ENCODE measurements at regions not wholly inside any gene's neighbourhood (a gene's known extent, or its start where the extent isn't known, plus 50 kb on each side); places are given as distances from the start of the nearest gene placed in this dataset.

DNA sequence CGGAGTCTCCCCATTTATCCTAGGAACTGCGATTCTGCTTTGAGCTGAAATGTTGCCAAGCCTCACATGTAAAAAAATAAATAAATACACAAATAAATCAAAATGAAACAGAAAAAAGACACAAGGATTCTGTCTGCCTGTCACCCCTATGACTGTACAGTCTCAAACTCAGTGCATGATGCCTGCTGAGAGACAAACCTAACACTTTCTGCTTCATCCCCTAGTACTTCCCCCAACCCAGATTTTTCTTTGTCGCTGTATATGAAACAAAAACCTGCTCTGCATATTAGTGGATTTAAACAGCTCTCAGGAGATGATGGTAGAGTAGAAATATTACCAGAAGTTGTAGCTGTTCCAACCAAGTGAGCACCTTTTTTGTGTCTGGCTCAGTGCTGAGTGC is 530.7 kb upstream of the CFAP20DC start:
- TF ChIP-seq, protein P1, sequence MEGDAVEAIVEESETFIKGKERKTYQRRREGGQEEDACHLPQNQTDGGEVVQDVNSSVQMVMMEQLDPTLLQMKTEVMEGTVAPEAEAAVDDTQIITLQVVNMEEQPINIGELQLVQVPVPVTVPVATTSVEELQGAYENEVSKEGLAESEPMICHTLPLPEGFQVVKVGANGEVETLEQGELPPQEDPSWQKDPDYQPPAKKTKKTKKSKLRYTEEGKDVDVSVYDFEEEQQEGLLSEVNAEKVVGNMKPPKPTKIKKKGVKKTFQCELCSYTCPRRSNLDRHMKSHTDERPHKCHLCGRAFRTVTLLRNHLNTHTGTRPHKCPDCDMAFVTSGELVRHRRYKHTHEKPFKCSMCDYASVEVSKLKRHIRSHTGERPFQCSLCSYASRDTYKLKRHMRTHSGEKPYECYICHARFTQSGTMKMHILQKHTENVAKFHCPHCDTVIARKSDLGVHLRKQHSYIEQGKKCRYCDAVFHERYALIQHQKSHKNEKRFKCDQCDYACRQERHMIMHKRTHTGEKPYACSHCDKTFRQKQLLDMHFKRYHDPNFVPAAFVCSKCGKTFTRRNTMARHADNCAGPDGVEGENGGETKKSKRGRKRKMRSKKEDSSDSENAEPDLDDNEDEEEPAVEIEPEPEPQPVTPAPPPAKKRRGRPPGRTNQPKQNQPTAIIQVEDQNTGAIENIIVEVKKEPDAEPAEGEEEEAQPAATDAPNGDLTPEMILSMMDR (IDR thresholded peaks at IDR 0.05), result no peak
- DNase-seq (no peak), ATAC-seq (no peak)
- Histone ChIP-seq H3K4me3 (no peak overlapping the region), H3K9me3 (no peaks in the 10 kb centered on the region), H3K4me1 (ENCODE audit: low read depth) (peaks cover 7% of the 10 kb centered on the region), H3K36me3 (ENCODE audit: low read depth) (no peaks in the 10 kb centered on the region)
- intact Hi-C loops (cut with DNase I, micrococcal nuclease), result no loop called here

DNA sequence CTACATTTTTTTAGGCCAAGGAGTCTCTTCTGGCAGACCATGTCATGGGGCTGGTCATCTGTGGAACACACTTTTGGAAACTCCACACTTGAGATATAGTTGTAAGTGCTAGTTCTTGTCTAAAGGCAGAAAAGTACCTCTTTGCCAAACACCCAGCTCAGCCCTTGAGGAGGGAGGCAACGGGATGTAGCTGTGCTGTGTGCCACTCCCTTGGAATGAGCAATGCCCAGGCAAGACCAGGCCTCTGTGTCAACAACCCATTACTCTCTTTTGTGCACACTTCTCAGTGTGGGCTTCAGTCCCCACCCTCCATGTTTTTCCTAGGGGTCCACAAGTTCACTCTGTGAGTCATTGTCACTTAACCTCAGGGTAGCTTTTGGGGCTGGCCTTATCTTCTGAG is 528.3 kb upstream of the CFAP20DC start:
- TF ChIP-seq, protein P1 (IDR thresholded peaks at IDR 0.05), result no peak
- ATAC-seq (no peak), DNase-seq (no peak)
- Histone ChIP-seq H3K36me3 (ENCODE audit: low read depth) (no peaks in the 10 kb centered on the region), H3K4me1 (ENCODE audit: low read depth) (peaks cover 7% of the 10 kb centered on the region), H3K9me3 (no peaks in the 10 kb centered on the region), H3K4me3 (no peak overlapping the region)
- intact Hi-C loops (cut with DNase I, micrococcal nuclease), result loop anchor here (5.0 to 10.0 kb wide), 2 partner anchors 277 to 279 kb away; no protein-coding TSS in a partner anchor

DNA sequence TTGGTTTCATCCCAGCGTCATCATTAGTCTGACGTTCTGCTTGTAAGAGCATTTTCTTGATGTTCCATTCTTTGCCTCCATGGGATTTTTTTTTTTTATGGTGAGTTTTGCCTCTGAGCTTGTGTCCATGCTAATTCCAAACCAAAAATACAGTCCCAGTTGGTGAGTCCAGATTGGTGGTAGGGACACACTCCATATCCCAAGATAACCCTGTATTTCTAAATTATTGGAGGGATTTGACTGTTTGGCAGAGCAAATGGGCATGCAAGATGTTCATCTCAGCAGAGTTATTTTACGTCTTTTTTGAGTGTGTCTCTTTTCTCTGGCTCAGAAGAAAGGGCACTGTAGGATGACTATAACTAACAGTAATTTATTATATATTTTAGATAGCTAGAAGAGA is 526.8 kb upstream of the CFAP20DC start:
- Histone ChIP-seq H3K36me3 (ENCODE audit: low read depth) (no peaks in the 10 kb centered on the region), H3K9me3 (no peaks in the 10 kb centered on the region), H3K4me3 (no peak overlapping the region), H3K4me1 (ENCODE audit: low read depth) (peaks cover 7% of the 10 kb centered on the region)
- ATAC-seq, result no peak
- TF ChIP-seq, protein P1 (IDR thresholded peaks at IDR 0.05), result no peak
- no peak for DNase-seq
- intact Hi-C loops (cut with DNase I, micrococcal nuclease), result loop anchor here (5.0 to 10.0 kb wide), 2 partner anchors 278 to 281 kb away; no protein-coding TSS in a partner anchor

DNA sequence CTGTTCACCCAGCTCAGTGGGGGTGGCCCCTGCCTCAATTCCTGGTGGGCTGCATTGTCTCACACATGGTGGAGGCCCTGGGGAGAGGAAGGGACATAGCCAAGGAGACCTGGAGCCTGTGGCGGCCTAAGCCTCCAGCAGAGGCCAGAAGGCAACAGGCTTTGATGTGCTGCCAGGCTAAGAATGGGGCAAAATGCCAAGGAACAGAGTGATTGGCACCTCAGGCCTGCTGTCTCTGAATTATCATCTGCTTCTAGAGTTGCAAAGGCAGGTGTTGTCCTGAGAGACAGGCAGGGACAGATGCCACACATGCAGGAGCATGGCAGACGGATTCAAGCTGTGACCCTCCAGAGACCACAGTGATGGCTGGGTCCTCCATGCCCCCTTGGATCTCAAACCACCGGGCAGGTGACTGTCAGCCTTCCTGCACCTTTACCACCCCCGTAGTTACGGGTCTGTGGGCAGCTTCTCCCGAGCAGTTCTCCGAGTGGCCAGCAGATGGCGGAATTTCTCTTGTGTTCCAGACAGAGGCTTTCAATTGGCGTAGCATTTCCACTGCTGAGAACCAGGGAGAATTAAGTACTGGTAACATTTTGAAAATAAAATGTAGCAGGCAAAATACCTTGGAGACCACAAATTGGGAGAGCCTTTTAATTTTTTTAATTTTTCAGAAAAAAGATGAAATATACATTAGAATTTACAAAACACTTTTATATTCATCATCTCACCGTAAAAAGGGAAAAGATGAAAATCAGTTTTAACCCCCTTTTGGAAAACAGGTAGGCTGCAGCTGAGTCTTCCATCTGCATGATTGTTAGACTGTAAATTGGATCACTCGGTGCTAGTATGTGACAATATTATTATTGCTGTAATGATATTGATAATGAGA is 525.5 kb upstream of the CFAP20DC start:
- Histone ChIP-seq H3K36me3 (ENCODE audit: low read depth) (no peaks in the 10 kb centered on the region), H3K4me1 (ENCODE audit: low read depth) (no peaks in the 10 kb centered on the region), H3K4me3 (no peak overlapping the region), H3K9me3 (no peaks in the 10 kb centered on the region)
- DNase-seq (peak; percentile 79 to 96 (median 91)), ATAC-seq (peak; percentile 88)
- intact Hi-C loops (cut with DNase I, micrococcal nuclease), result loop anchor here (5.0 to 10.0 kb wide), 2 partner anchors 279 to 282 kb away; no protein-coding TSS in a partner anchor
- TF ChIP-seq, protein P1 (IDR thresholded peaks at IDR 0.05), result peak; percentile 95

DNA sequence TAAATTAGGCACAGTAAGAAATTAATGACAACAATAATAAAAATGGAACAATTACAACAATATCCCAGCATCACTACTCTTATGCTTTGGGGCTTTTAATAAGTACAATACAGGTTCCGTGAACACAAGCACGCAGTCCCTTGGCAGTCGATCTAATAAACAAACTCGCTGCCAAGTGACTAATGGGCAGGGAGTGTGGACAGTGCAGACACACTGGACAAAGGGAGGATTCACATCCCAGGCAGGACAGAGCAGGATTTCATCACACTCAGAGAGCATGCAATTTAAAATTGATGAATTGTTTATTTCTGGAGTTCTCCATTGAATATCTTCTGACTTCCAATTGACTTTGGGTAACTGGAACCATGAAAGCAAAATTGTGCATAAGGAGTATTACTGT is 524.1 kb upstream of the CFAP20DC start:
- TF ChIP-seq, protein P1 (IDR thresholded peaks at IDR 0.05), result no peak
- intact Hi-C loops (cut with DNase I, micrococcal nuclease), result loop anchor here in 1 of 2 donors (10.0 kb wide), 1 partner anchor 281 kb away; no protein-coding TSS in a partner anchor
- H3K9me3 ChIP-seq, result no peaks in the 10 kb centered on the region
- no peaks in the 10 kb centered on the region for H3K4me1 ChIP-seq (ENCODE audit: low read depth)
- peak in 1 of 3 donors; percentile 8 for DNase-seq
- H3K4me3 ChIP-seq, result no peak overlapping the region
- H3K36me3 ChIP-seq (ENCODE audit: low read depth), result no peaks in the 10 kb centered on the region
- ATAC-seq, result no peak

All from mucosa of descending colon (tissue), 3 donors.